K562 (cell line): ENCODE measurements at regions not wholly inside any gene's neighbourhood (a gene's known extent, or its start where the extent isn't known, plus 50 kb on each side); places are given as distances from the start of the nearest gene placed in this dataset.

Source experiments
- ATAC-seq: fragments of 200-7000 bp; cut with Tn5 transposase; 3 replicates; pipeline ENCODE4 v1.9.1; 2020; ENCODE audit warnings: moderate library complexity
- BruUV-seq: library from RNA; stranded (reverse); fragments of 400-500 nt; replicated peaks from 2 replicates; lab custom pipeline; 2021; lab: Mats Ljungman, UMichigan
- CTCF ChIA-PET: fragments of 300-600 bp; formaldehyde crosslinking; extraction: SDS; loops from one replicate; lab custom pipeline; 2021; ENCODE audit warnings: low intra/inter-chr PET ratio; lab: Yijun Ruan, JAX
- POLR2A ChIA-PET: fragments of 300-600, 350-650 bp; sonication (Branson Sonifier 250); formaldehyde crosslinking; extraction: SDS; loops from one replicate; lab custom pipeline; 2021; ENCODE audit warnings: antibody characterized with exemption, inconsistent platforms; lab: Yijun Ruan, JAX
- DNase-seq, 4 experiments: peaks; one replicate each; pipeline versions ENCODE4 v3.0.0 to v3.0.0-alpha.2; 2011 to 2018; ENCODE audit warnings: low spot score in 3 of 4, mixed read lengths in 3 of 4; ENCODE audit errors: extremely low read depth in 1 of 4
- FAIRE-seq: peaks from 2 replicates; lab custom pipeline; 2011; peaks lifted over from hg19 to GRCh38; lab: Jason Lieb, UNC
- H2AFZ ChIP-seq: 2 replicates; pipeline ENCODE4 v1.6.0; 2011; ENCODE audit warnings: low read depth, low read length, control low read depth, inconsistent platforms
- H3K27ac ChIP-seq: fragments of 200-600 bp; 3 replicates; pipeline ENCODE4 v1.8.0; 2011; ENCODE audit warnings: low read depth, mild to moderate bottlenecking, control low read depth, inconsistent platforms, low read length, moderate library complexity, mixed read lengths; ENCODE audit errors: extremely low read depth
- H3K27me3 ChIP-seq, 2 experiments: fragments of 300-600 bp in 1 of 2; 2 replicates in 1 of 2; 3 replicates in 1 of 2; pipeline versions ENCODE4 v1.6.0 to v1.8.0; 2011; ENCODE audit warnings: inconsistent platforms in 2 of 2, low read length in 2 of 2, mild to moderate bottlenecking in 1 of 2, mixed read lengths in 1 of 2, moderate library complexity in 1 of 2; ENCODE audit not compliant: control insufficient read depth in 2 of 2, insufficient read depth in 2 of 2
- H3K36me3 ChIP-seq: fragments of 300-600 bp; 3 replicates; pipeline ENCODE4 v1.8.0; 2011; ENCODE audit warnings: mild to moderate bottlenecking, low read length, inconsistent platforms; ENCODE audit not compliant: control insufficient read depth, insufficient read depth
- H3K4me1 ChIP-seq, 2 experiments: fragments of 200-600 bp in 1 of 2; replicated peaks in 1 of 2; 2 replicates in 1 of 2; 3 replicates in 1 of 2; pipeline versions ENCODE4 v1.5.1 to v1.8.0; 2011; ENCODE audit warnings: inconsistent platforms in 2 of 2, low read length in 2 of 2, mild to moderate bottlenecking in 1 of 2, mixed read lengths in 1 of 2, moderate library complexity in 1 of 2; ENCODE audit not compliant: control insufficient read depth in 2 of 2, insufficient read depth in 2 of 2
- H3K4me2 ChIP-seq: 2 replicates; pipeline ENCODE4 v1.6.1; 2011; ENCODE audit warnings: low read length, control low read depth, inconsistent platforms, mixed read lengths; ENCODE audit not compliant: insufficient read depth
- H3K4me3 ChIP-seq: fragments of 200-600 bp; sonication (generic), shearing (Covaris generic); 2 replicates; pipeline ENCODE4 v1.5.1; 2016; ENCODE audit warnings: control low read depth, inconsistent platforms
- H3K79me2 ChIP-seq: fragments of 200-600 bp; 3 replicates; pipeline ENCODE4 v1.8.0; 2011; ENCODE audit warnings: low read length, inconsistent platforms; ENCODE audit not compliant: control insufficient read depth, insufficient read depth
- H3K9ac ChIP-seq, 2 experiments: 2 replicates each; pipeline versions ENCODE4 v1.6.0 to v1.6.1; 2011; ENCODE audit warnings: low read depth in 2 of 2, low read length in 2 of 2, control low read depth in 1 of 2, inconsistent platforms in 1 of 2, mild to moderate bottlenecking in 1 of 2, mixed read lengths in 1 of 2; ENCODE audit not compliant: insufficient read depth in 1 of 2
- H3K9me1 ChIP-seq: one replicate; pipeline ENCODE4 v1.6.0; 2011; ENCODE audit warnings: inconsistent platforms, mild to moderate bottlenecking, low read length, moderate library complexity; ENCODE audit not compliant: control insufficient read depth, insufficient read depth
- H3K9me3 ChIP-seq: replicated peaks from 2 replicates; pipeline ENCODE4 v1.5.1; 2011; ENCODE audit warnings: low read depth, low read length, inconsistent platforms; ENCODE audit not compliant: control insufficient read depth, insufficient read depth
- H4K20me1 ChIP-seq: replicated peaks from 2 replicates; pipeline ENCODE4 v1.6.1; 2011; ENCODE audit warnings: low read length, inconsistent platforms, mixed read lengths; ENCODE audit not compliant: control insufficient read depth, insufficient read depth
- FOXA1 ChIP-seq: fragments of 450-650 bp; IDR thresholded peaks from 2 replicates; pipeline ENCODE4 v1.6.1; 2016; ENCODE audit warnings: mild to moderate bottlenecking, borderline replicate concordance
- ILF3 ChIP-seq: fragments of 450-650 bp; IDR thresholded peaks from 2 replicates; pipeline ENCODE4 v1.6.1; 2018; ENCODE audit warnings: antibody characterized with exemption, mild to moderate bottlenecking, moderate library complexity, borderline replicate concordance
- ILK ChIP-seq: fragments of 450-650 bp; IDR thresholded peaks from 2 replicates; pipeline ENCODE4 v1.6.1; 2016; ENCODE audit warnings: missing genetic modification characterization, low read depth, mild to moderate bottlenecking, missing compliant biosample characterization, moderate library complexity, borderline replicate concordance
- PREB ChIP-seq: sonication (generic); formaldehyde crosslinking; IDR thresholded peaks from 2 replicates; pipeline ENCODE4 v1.8.1; 2023; ENCODE audit warnings: mild to moderate bottlenecking, missing genetic modification reagents
- ZBTB40 ChIP-seq, 2 experiments: fragments of 450-650 bp in 1 of 2; sonication (generic) in 1 of 2; formaldehyde crosslinking in 1 of 2; IDR thresholded peaks; 2 replicates each; pipeline versions ENCODE4 v1.7.1 to v1.9.0; 2016 to 2022; ENCODE audit warnings: inconsistent platforms in 1 of 2, mild to moderate bottlenecking in 1 of 2, missing genetic modification reagents in 1 of 2
- ZNF57 ChIP-seq: fragments of 450-650 bp; formaldehyde crosslinking; IDR thresholded peaks from 2 replicates; pipeline ENCODE4 v1.4.0; 2020; ENCODE audit warnings: mild to moderate bottlenecking, moderate library complexity
- ZNF717 ChIP-seq: fragments of 250-450 bp; sonication (Bioruptor Pico); IDR thresholded peaks from 2 replicates; pipeline ENCODE4 v1.5.0; 2021
- ZZZ3 ChIP-seq: fragments of 450-650 bp; IDR thresholded peaks from 2 replicates; pipeline ENCODE4 v1.6.1; 2016; ENCODE audit warnings: antibody characterized with exemption, mild to moderate bottlenecking, moderate library complexity
- WGBS: fragments of 100-300 bp; shearing (Covaris generic); methylation state at CpG from one replicate; pipeline ENCODE4 v1.1.6; 2016; ENCODE audit warnings: low coverage, mixed read lengths; ENCODE audit not compliant: insufficient coverage; ENCODE audit errors: missing lambda C conversion rate; 5-methylcytosine and 5-hydroxymethylcytosine counted together
- in situ Hi-C: fragments of 300-500 bp; cut with MboI; formaldehyde crosslinking; loops from 4 replicates; pipeline ENCODE4 v1.15.0; 2018; ENCODE audit warnings: inconsistent platforms, mixed read lengths
- intact Hi-C: fragments of 100-400 bp; cut with micrococcal nuclease; formaldehyde crosslinking; loops from 2 replicates; pipeline ENCODE4 v1.14.2; 2022
- TF ChIP-seq, protein P1 (sequence below): fragments of 450-650 bp; formaldehyde crosslinking; IDR thresholded peaks from 2 replicates; pipeline ENCODE4 v1.4.0; 2020; ENCODE audit warnings: mild to moderate bottlenecking, moderate library complexity

- Histone ChIP-seq H3K4me1 (no peaks in the 10 kb centered on the region), H3K4me2 (no peak overlapping the region), H2AFZ (no peak overlapping the region), H3K9me1 (no peaks in the 10 kb centered on the region), H3K4me3 (no peak overlapping the region), H3K9me3 (no peaks in the 10 kb centered on the region), H3K36me3 (no peaks in the 10 kb centered on the region), H3K27me3 (no peaks in the 10 kb centered on the region), H3K27ac (no peak overlapping the region), H3K9ac (no peak overlapping the region), H3K79me2 (no peaks in the 10 kb centered on the region), H4K20me1 (no peaks in the 10 kb centered on the region)
- CTCF ChIA-PET = no interaction called here
- in situ Hi-C loops = no loop called here
- BruUV-seq = no TSS peak
- 5% methylated on average over 7 of the region's 9 CpGs for WGBS
- ATAC-seq = no peak
- intact Hi-C loops = no loop called here
- FAIRE-seq = no peak
- POLR2A ChIA-PET = interaction anchor here (0.6 kb wide), 1 partner anchor 287 kb away, joined by 4 read pairs; no protein-coding TSS in a partner anchor
- no peak for DNase-seq
- no peak for TF ChIP-seq ZNF717 (CRISPR knock-in tag)
- TF ChIP-seq ZNF57 (CRISPR knock-in tag) = no peak
- no peak for TF ChIP-seq PREB (CRISPR knock-in tag)
- no peak for TF ChIP-seq ILF3
- no peak for TF ChIP-seq ZBTB40 (IDR thresholded peaks at IDR 0.05)
- TF ChIP-seq ZBTB40 (CRISPR knock-in tag; IDR thresholded peaks at IDR 0.05) = no peak
- TF ChIP-seq FOXA1 = no peak
- TF ChIP-seq, protein P1, sequence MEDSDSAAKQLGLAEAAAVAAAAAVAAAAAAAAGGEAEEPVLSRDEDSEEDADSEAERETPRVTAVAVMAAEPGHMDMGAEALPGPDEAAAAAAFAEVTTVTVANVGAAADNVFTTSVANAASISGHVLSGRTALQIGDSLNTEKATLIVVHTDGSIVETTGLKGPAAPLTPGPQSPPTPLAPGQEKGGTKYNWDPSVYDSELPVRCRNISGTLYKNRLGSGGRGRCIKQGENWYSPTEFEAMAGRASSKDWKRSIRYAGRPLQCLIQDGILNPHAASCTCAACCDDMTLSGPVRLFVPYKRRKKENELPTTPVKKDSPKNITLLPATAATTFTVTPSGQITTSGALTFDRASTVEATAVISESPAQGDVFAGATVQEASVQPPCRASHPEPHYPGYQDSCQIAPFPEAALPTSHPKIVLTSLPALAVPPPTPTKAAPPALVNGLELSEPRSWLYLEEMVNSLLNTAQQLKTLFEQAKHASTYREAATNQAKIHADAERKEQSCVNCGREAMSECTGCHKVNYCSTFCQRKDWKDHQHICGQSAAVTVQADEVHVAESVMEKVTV = no peak
- TF ChIP-seq ZZZ3 = no peak
- TF ChIP-seq ILK (tag) = no peak
Observed at GRCh38 chr17:22469101-22469880, 777.0 kb downstream of the KCNJ18 start.
